GM19438 (cell line): ENCODE measurements at regions not wholly inside any gene's neighbourhood (a gene's known extent, or its start where the extent isn't known, plus 50 kb on each side); places are given as distances from the start of the nearest gene placed in this dataset.

Experiments used
- ATAC-seq: cut with Tn5 transposase; IDR thresholded peaks from one replicate; pipeline ENCODE4 v1.9.1; 2021; ENCODE audit warnings: low read depth; ENCODE audit not compliant: unreplicated experiment

GRCh38 chr4:123787512-123788080 lies 391.0 kb downstream of the SPRY1 start:
- ATAC-seq, result no peak

- ATAC-seq, result no peak
Observed at GRCh38 chr4:123788577-123788976, 392.0 kb downstream of the SPRY1 start.

DNA sequence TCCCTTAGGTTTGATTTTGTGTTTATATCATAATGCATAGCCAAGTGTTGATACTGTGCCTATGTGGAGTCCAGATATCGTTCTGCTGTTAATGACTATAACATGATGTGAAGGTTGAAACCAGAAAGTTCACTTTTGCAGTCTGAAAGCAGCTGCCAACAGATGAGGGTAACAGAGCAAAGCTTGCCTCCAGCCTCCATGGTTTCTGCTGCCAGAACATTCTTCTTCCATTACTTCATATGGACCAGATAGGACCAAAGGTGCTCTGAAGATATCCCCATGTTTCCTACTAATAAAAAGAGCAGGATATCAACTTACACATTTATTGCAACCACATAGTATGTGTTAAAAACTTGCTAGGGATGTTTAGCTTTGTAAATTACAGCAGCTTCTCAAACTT lies 394.1 kb downstream of the SPRY1 start:
- ATAC-seq, result no peak

GRCh38 chr4:123802082-123802645 lies 405.6 kb downstream of the SPRY1 start:
- ATAC-seq, result no peak

- ATAC-seq, result no peak
Observed at GRCh38 chr4:123802933-123803332, 406.3 kb downstream of the SPRY1 start.

GRCh38 chr4:123804196-123804721 lies 407.7 kb downstream of the SPRY1 start:
- ATAC-seq, result no peak

DNA sequence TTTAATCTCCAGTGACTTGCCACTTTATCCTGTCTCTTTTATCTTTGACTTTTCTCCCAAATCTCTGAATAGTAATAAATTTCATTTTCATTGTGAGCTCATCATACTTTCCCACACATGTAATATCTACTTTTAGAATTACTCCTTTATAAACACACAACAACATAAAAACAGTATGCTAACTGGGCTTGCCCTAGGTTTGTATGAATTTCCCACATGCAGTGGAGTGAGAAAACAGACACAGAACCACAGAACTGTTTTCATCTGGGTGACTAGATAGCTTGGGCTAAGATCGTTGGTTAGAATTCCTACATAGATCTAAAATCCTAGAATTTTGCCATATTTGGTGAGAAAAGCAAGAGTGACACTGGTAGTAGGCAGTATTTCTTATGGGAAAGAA lies 409.5 kb downstream of the SPRY1 start:
- ATAC-seq, result no peak

DNA sequence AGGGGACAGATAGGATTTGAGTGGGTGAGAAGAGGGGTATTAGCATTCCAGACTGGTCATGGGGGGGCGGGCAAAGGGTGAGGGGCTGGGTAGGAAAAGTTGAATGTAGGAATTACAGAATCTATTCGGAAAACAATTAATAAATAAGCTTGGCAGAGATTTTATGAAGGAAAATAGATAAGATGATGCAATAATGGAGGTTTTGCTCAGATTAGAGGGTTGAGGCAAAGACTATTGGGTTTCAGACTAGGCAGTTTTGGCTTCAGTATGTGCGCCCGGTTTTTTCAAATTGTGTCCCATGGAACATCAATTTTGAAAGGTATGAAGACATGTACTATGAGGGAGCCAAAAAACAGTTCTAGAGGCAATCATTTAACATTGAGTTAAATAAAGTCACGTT lies 410.6 kb downstream of the SPRY1 start:
- ATAC-seq, result no peak

GRCh38 chr4:123807866-123808265 lies 411.3 kb downstream of the SPRY1 start:
- ATAC-seq, result no peak

DNA sequence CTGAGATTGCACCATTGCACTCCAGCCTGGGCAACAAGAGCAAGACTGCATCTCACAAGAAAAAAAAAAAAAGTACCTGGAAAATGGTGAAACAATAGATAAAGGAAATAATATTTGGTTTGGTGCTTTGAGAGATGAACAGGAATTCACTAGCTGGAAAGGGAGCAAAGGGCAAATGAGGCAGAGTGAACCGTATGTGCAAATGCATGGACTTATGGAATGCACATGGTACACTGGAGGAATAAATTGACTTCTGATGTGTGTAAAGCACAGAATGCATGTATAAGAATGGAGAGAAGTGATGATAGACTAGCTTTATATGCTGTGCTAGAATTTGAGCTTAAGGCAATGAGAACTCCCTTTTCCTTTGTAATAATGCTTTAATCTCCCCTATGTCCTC lies 413.3 kb downstream of the SPRY1 start:
- no peak for ATAC-seq

GRCh38 chr4:123812066-123812390 lies 415.4 kb downstream of the SPRY1 start:
- no peak for ATAC-seq

GRCh38 chr4:123813901-123814300 lies 417.3 kb downstream of the SPRY1 start:
- ATAC-seq, result no peak

DNA sequence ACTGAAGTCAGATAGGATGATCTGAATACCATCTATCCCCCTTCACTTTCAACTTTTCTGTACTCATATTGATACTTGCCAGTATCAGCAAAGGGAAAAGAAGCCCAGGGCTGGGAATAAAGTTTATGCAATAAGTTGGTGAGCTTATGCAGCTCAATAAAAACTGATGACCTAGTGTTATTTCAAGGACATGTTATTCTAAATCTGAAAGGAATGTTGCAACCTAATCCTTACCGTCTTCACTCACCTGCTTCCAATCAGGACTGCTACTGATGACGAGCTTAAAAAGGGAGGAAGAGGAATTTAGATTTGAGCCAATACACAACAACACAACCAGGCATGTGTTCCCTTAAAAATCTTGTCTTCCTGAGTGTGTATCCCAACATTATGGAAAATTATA lies 419.9 kb downstream of the SPRY1 start:
- no peak for ATAC-seq

GRCh38 chr4:123817025-123817688 lies 420.6 kb downstream of the SPRY1 start:
- ATAC-seq, result no peak

DNA sequence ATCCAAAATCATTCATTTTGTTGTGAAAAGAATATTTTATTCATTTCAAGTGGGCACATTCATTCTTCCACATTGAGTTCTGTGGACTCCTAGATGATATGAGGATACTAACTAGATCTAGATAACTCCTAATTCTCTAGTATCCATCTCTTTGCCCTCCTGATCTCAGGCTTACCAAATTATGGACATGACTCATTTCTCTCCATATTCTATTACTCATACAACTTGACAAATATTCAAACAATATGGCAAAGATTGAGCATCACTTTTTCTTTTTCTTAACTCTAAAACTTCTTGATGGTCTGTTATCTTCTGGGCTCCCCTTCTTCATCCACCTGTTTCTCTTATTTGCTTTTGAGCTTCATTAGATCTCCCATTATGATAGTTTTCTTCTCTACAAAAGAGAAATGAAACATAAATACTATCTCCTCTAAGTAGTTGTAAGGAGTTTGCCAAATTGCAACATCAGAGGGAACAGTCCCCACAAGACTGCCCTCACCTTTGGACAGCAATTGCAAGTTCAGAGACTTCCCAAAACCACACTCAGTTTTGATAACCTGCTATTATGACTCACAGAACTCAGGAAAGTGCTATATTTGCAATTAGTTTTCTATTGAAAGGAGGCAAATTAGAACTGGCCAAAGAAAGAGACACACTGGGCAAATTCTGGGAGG lies 422.9 kb downstream of the SPRY1 start:
- no peak for ATAC-seq

- ATAC-seq, result no peak
Observed at GRCh38 chr4:123821861-123822260, 425.3 kb downstream of the SPRY1 start.

DNA sequence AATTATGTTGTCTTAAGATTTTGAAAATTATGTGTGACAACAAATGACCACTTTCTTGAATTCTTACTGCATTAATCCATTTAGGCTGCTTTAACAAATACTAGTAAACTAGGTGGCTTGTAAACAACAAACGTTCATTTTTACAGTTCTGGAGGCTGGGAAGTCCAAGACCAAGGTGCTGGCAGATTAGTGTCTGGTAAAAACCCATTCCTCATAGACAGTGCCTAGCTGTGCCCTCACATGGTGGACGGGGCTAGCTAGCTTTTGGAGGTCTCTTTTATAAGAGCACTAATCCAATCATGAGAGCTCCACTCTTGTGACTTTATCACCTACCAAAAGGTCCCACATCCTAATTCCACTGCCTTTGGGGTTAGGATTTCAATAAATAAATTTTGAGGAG lies 425.8 kb downstream of the SPRY1 start:
- ATAC-seq, result no peak

DNA sequence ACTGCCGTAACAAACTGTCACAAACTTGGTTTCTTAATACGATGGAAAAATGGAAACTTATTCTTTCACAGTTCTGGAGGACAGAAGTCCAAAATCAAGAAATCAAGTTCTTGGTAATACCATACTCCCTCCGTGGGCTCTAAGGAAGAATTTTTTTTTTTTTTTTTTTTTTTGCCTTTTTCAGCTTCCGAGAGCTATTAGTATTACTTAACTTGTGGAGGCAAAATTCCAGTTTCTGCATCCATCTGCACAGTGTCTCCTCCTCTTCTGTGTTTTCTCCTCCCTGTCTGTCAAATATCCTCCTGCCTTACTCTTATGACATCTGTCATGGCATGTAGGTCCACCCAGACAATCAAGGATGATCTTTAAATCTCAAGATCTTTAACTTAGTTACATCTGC lies 426.6 kb downstream of the SPRY1 start:
- ATAC-seq, result no peak

- ATAC-seq, result no peak
Observed at GRCh38 chr4:123824524-123824923, 427.9 kb downstream of the SPRY1 start.

GRCh38 chr4:123825596-123826291 lies 429.1 kb downstream of the SPRY1 start:
- no peak for ATAC-seq

DNA sequence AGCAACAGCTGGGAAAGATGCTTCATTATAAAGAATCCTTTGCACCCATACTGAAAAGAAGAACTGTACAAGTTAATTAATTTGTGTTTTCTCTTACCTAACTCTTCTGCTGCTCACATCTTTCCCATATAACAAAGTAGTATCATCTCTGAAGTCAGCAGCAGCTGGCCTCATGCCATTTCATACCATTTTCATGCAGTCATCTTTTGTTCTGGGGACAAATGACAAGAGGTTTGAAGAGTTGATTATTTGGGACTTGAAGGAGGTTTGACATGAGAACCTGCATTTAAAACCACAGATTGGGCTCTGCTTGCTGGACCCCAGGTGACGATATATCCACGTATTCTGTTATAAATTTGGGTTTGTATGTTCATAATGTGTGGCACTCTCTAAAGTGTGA lies 430.3 kb downstream of the SPRY1 start:
- no peak for ATAC-seq
